ENCODE measurements at regions not wholly inside any gene's neighbourhood (a gene's known extent, or its start where the extent isn't known, plus 50 kb on each side); places are given as distances from the start of the nearest gene placed in this dataset.

GRCh38 chr2:12269041-12269972 is 447.4 kb upstream of the TRIB2 start:
- H3K9me3 Mint-ChIP-seq: no peaks in the 10 kb centered on the region
- H3K27ac Mint-ChIP-seq: no peak overlapping the region
- no peak overlapping the region for H3K4me3 Mint-ChIP-seq
- H3K27me3 Mint-ChIP-seq (ENCODE audit: insufficient read depth): no peaks in the 10 kb centered on the region; the same call in none of the 2 replicates
- no peaks in the 10 kb centered on the region for H3K4me1 Mint-ChIP-seq (ENCODE audit: low read depth)
- no peak for TF ChIP-seq CTCF (IDR thresholded peaks at IDR 0.05)
- DNase-seq: no peak
- no peaks in the 10 kb centered on the region for H3K36me3 Mint-ChIP-seq (ENCODE audit: low read depth)

- H3K27me3 Mint-ChIP-seq (ENCODE audit: insufficient read depth): peaks cover 3% of the 10 kb centered on the region
- DNase-seq: no peak
- no peak overlapping the region for H3K4me3 Mint-ChIP-seq
- H3K9me3 Mint-ChIP-seq: no peaks in the 10 kb centered on the region
- H3K4me1 Mint-ChIP-seq (ENCODE audit: low read depth): no peaks in the 10 kb centered on the region
- TF ChIP-seq CTCF (IDR thresholded peaks at IDR 0.05): no peak
- no peak overlapping the region for H3K27ac Mint-ChIP-seq
- H3K36me3 Mint-ChIP-seq (ENCODE audit: low read depth): no peaks in the 10 kb centered on the region
Observed at GRCh38 chr2:12270876-12271588, 445.7 kb upstream of the TRIB2 start.

- peaks cover 3% of the 10 kb centered on the region for H3K27me3 Mint-ChIP-seq (ENCODE audit: insufficient read depth)
- H3K36me3 Mint-ChIP-seq (ENCODE audit: low read depth): no peaks in the 10 kb centered on the region
- no peaks in the 10 kb centered on the region for H3K9me3 Mint-ChIP-seq
- DNase-seq: no peak
- no peaks in the 10 kb centered on the region for H3K4me1 Mint-ChIP-seq (ENCODE audit: low read depth)
- H3K4me3 Mint-ChIP-seq: no peak overlapping the region
- no peak overlapping the region for H3K27ac Mint-ChIP-seq
- TF ChIP-seq CTCF (IDR thresholded peaks at IDR 0.05): no peak
Observed at GRCh38 chr2:12271589-12271984, 445.1 kb upstream of the TRIB2 start.

GRCh38 chr2:12273111-12273510 is 443.6 kb upstream of the TRIB2 start:
- TF ChIP-seq CTCF (IDR thresholded peaks at IDR 0.05): no peak
- Mint-ChIP-seq H3K4me3 (no peak overlapping the region), H3K27ac (no peak overlapping the region), H3K27me3 (ENCODE audit: insufficient read depth) (peaks cover 3% of the 10 kb centered on the region), H3K36me3 (ENCODE audit: low read depth) (no peaks in the 10 kb centered on the region), H3K4me1 (ENCODE audit: low read depth) (no peaks in the 10 kb centered on the region), H3K9me3 (no peaks in the 10 kb centered on the region)
- no peak for DNase-seq

- Mint-ChIP-seq H3K9me3 (no peaks in the 10 kb centered on the region), H3K27ac (no peak overlapping the region), H3K27me3 (ENCODE audit: insufficient read depth) (peaks cover 5% of the 10 kb centered on the region), H3K36me3 (ENCODE audit: low read depth) (no peaks in the 10 kb centered on the region), H3K4me3 (no peak overlapping the region), H3K4me1 (ENCODE audit: low read depth) (no peaks in the 10 kb centered on the region)
- DNase-seq: no peak
- TF ChIP-seq CTCF (IDR thresholded peaks at IDR 0.05): no peak
Observed at GRCh38 chr2:12274591-12274990, 442.1 kb upstream of the TRIB2 start.

Data from HFFc6 (cell line).